Activated CD4-positive, alpha-beta T cell treated with anti-CD3 and anti-CD28 coated beads for 48 hours (primary cell): ENCODE measurements at regions not wholly inside any gene's neighbourhood (a gene's known extent, or its start where the extent isn't known, plus 50 kb on each side); places are given as distances from the start of the nearest gene placed in this dataset.

ENCODE experiments used
- DNase-seq: peaks from one replicate; pipeline ENCODE4 v3.0.0-alpha.2; 2020

- DNase-seq, result no peak
Measured at GRCh38 chr10:128958834-128959690, 508.0 kb upstream of the MGMT start.

GRCh38 chr10:128959746-128960145 is 507.3 kb upstream of the MGMT start:
- DNase-seq, result no peak

DNA sequence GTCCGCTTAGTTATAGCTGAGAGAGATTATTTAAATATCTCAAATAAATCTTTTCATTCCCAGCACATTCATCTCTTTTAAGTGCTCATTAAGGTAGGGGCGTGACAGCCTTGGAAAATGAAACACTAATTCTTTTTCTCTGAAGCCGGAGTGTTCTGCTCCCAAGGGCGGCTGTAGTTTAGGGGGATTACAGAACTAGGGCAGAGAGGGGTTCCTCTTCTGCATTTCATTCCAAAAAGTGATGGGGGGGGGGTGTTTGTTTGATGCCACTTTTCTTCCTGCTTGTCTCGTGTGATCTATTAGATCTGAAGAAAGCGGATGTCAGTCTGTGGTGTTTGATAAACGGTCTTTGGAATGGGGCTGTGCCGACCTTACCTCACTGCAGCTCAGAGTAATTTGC is 506.5 kb upstream of the MGMT start:
- no peak for DNase-seq

- no peak for DNase-seq
Measured at GRCh38 chr10:128962182-128962581, 504.9 kb upstream of the MGMT start.

- no peak for DNase-seq
Measured at GRCh38 chr10:128963211-128964099, 503.6 kb upstream of the MGMT start.

DNA sequence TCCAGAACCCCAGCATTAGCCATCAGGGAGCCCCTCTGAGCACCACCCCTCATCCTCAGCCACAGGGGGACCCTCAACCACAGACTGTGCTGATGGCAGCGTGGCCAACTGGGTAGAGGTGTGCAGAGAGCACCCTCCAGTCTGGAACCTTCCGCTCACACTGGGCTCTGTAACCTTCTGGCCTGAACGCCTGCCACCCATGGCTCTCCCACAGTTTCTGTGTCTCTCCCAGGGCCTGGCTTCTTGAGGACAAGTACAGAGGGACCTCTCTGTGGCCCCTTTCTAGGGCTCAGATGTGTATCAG is 503.0 kb upstream of the MGMT start:
- DNase-seq, result no peak

DNA sequence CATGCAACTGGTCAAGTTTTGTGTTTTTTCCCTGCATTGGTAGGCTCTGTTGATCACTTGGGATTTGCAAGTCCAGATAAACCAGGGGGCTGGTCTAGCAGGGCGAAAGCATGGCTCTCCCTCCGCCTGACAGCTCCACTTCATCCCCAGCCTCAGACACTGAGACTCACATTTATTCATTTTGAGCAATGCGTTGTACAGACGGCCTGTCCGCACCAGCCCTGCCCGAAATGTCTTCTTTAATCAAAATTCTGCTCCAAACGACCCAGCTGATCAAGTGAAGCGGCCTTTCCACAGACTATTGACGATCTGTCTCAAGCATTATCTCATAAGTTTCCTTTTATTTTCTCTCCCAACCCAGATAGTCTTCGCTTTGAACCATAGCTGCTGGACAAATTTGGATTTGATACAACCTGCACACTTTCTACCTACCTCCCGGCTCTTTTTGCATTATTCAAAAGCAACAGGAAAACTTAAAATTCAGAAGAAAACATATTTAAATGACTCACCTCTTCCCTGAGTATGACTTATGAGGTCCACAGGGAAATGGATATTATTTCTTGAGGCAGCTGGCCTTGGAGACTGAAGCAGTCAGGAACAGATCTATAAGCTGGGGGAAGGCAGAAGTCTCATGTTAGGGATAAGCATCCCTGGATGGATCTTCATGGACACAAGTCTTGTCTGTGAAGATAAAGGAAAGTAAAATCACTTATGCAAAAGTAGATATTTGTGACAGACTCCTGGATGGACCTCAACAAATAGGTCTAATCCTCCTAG is 498.9 kb upstream of the MGMT start:
- no peak for DNase-seq

DNA sequence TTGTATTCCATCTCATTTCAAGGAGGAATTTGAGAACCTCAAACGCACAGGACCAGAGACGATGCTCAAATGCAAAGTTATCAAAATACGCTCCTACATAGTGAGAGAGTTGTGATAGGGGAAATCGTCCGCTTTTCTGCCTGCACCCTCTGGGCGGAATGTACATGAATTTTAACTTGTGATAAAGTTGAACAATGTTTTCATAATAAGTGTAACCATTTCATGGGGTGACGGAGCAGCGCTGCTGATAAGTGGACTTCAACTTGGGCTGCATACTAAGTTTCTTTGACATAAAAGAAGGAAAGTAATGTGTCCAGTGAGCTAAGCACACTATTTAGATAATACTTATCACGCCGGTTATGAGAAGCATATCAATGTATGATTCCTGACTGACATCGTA is 497.5 kb upstream of the MGMT start:
- DNase-seq, result no peak

- DNase-seq, result no peak
Measured at GRCh38 chr10:128971374-128972035, 495.5 kb upstream of the MGMT start.

GRCh38 chr10:128972036-128972405 is 495.0 kb upstream of the MGMT start:
- DNase-seq, result no peak

DNA sequence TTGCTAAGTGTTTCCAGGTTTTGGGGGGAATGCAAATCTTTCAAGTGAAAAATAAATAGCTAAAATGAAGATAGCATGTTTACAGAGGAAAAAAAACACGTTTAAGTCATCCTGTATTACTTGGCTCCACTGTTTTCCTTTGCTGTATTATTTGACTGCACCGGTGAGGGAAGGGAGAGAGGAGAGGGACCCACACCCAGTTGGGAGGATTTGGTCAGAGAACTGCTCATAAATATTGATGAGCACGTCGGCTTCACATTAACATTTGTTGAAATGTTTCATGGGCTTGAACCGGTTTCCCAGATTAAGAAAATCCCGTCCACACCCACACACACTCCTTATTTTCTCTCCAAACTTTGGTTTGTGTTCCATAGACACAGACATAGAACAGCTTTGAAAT is 493.8 kb upstream of the MGMT start:
- no peak for DNase-seq

GRCh38 chr10:128976856-128977255 is 490.2 kb upstream of the MGMT start:
- DNase-seq, result no peak

- DNase-seq, result no peak
Measured at GRCh38 chr10:128978211-128978610, 488.8 kb upstream of the MGMT start.

DNA sequence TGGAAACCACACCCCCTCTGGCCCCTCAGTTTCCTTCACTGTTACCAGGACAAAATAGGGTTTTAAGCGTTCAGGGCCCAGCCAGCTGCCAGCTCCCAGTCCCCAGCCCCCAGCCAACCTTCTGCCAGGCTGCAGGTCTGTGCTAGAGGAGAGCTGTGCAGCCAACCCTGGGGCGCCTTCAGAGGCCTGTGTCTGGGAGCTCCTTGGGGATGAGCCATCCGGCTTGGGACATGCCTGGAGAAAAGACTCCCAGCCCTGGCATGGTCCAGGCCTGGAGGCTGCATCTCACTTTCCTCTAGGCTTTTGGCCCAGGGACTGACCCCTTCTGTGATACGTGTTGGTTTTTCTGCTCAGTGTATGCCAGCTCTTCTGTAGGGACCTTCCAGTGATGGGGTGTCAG is 487.6 kb upstream of the MGMT start:
- no peak for DNase-seq

- DNase-seq, result no peak
Measured at GRCh38 chr10:128981251-128981650, 485.8 kb upstream of the MGMT start.

GRCh38 chr10:128981881-128982615 is 485.0 kb upstream of the MGMT start:
- no peak for DNase-seq

- no peak for DNase-seq
Measured at GRCh38 chr10:128982616-128982915, 484.5 kb upstream of the MGMT start.

GRCh38 chr10:128985036-128985435 is 482.0 kb upstream of the MGMT start:
- DNase-seq, result no peak

GRCh38 chr10:128990986-128991385 is 476.1 kb upstream of the MGMT start:
- DNase-seq, result no peak

DNA sequence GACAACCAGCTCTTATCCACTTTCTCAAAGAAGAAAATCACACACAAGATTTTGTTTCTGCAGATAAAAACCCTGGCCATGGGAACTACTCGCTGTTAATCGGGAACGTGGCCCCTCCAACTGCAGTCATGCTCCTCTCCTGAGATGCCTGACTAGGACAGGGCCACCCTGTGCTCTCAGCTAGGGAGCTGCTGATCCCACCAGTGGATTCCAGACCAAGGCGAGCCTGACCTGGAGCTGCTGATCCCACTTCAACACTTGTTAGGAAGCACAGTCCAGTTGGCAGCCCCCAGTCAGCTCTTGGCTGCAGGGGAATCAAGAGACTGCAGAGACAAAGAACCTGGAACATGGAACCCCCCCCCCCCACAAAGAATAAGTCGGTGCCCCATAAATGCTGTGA is 474.3 kb upstream of the MGMT start:
- no peak for DNase-seq

DNA sequence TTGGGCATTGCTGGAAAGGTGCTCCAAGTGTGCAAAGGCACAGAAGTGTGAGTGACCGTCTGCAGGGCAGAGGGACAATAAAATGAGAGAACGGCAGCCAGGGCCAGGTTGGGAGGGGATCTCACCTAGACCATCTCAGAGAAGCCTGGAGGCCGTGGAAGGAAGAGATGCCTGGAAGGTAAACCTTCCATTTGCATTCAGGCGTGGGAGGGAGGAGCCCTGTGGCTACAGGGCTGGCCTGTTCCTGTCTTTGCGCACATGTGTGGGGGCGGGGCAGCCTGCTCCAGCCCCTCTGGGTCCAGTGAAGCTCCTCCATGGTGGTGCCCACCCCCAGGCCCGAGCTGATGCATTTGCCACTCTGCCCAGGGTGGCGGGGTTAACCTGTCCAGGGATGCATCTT is 473.6 kb upstream of the MGMT start:
- DNase-seq, result no peak

DNA sequence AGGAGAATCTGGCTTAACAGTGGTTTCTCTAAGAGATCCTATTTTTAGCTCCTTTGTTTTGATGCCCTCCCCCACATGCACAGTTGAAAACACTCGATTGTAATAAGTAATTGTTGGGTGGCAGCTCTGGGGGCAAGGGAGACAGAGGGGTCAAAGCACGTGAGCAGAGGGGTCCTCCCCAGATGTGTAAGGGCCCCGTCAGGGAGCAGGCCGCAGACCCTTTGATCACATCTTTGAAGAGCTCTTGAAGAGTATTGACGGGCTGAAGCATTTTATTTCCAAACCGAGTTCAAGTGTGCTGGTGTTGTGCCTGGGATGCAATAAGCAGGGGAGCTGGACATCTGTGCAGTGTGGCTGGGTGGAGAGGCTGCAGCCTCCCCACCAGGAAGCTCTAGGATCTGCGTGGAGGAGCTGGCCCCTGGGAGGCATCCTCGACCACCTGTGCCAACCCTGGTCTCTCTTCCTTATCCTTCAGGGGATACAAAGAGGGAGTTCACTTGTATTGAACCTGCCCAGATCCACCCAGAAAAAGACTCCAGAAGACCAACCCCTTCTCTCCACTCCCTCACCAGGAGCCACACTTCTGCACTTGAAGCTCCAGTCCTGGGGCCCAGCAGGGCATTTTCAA is 473.0 kb upstream of the MGMT start:
- no peak for DNase-seq
